ENCODE measurements at regions not wholly inside any gene's neighbourhood (a gene's known extent, or its start where the extent isn't known, plus 50 kb on each side); places are given as distances from the start of the nearest gene placed in this dataset.

GRCh38 chr7:109997837-109998236, 1093.1 kb upstream of the LRRN3 start:
- H3K9ac ChIP-seq (ENCODE audit: low read length), result no peak overlapping the region
- no peak for DNase-seq
- no peaks in the 10 kb centered on the region for H3F3A ChIP-seq (ENCODE audit: insufficient read depth, low read length)
- no peak overlapping the region for H3K27ac ChIP-seq (ENCODE audit: low read length)
- H3K4me2 ChIP-seq (ENCODE audit: low read depth, low read length), result no peak overlapping the region
- no peak for TF ChIP-seq EZH2 (optimal IDR thresholded peaks at IDR 0.05; ENCODE audit: low read depth, low read length)
- no peak for TF ChIP-seq CTCF (IDR thresholded peaks at IDR 0.05; ENCODE audit: low read length)
- TF ChIP-seq EZH2phosphoT487 (IDR thresholded peaks at IDR 0.05; ENCODE audit: low read length), result no peak
- H3K27me3 ChIP-seq (replicated peaks; ENCODE audit: insufficient read depth, low read length), result no peaks in the 10 kb centered on the region
- H3K36me3 ChIP-seq (replicated peaks; ENCODE audit: insufficient read depth, low read length), result no peaks in the 10 kb centered on the region
- no peak overlapping the region for H2AFZ ChIP-seq (ENCODE audit: low read length)
- H3K4me3 ChIP-seq (ENCODE audit: low read length), result no peak overlapping the region
- no peaks in the 10 kb centered on the region for H3K79me2 ChIP-seq (ENCODE audit: low read length)
- no peaks in the 10 kb centered on the region for H4K20me1 ChIP-seq (ENCODE audit: insufficient read depth, low read length)
- H3K9me3 ChIP-seq (replicated peaks; ENCODE audit: insufficient read depth, low read length), result no peaks in the 10 kb centered on the region
- H3K9me2 ChIP-seq (replicated peaks; ENCODE audit: insufficient read depth, low read length), result no peaks in the 10 kb centered on the region
- no peaks in the 10 kb centered on the region for H3K4me1 ChIP-seq (ENCODE audit: low read length)

- H3K36me3 ChIP-seq (replicated peaks; ENCODE audit: insufficient read depth, low read length), result no peaks in the 10 kb centered on the region
Observed at GRCh38 chr7:110001254-110001938, 1089.5 kb upstream of the LRRN3 start.

DNA sequence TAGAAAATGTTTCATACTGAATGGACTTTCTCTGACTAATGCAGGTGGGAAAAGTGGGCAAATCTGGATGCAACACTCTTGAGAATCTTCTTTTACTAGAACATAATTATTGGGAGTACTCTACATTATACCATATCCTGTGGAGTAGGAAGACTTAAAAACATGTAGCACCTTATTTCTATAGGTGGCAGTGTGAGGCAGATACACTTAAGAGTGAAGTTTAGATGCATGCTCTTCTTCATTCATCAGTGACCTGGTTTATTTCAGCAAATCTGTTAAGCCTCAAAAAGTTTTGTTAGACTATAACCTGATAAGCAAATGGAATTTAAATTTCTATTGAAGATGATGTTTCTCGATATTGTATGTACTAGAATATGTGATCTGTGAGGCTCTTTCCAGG, 1087.1 kb upstream of the LRRN3 start:
- H3F3A ChIP-seq (ENCODE audit: insufficient read depth, low read length), result no peaks in the 10 kb centered on the region
- no peaks in the 10 kb centered on the region for H3K36me3 ChIP-seq (replicated peaks; ENCODE audit: insufficient read depth, low read length)
- no peaks in the 10 kb centered on the region for H3K9me3 ChIP-seq (replicated peaks; ENCODE audit: insufficient read depth, low read length)
- no peak for DNase-seq
- H2AFZ ChIP-seq (ENCODE audit: low read length), result no peak overlapping the region
- H3K9me2 ChIP-seq (replicated peaks; ENCODE audit: insufficient read depth, low read length), result no peaks in the 10 kb centered on the region
- no peaks in the 10 kb centered on the region for H3K4me1 ChIP-seq (ENCODE audit: low read length)
- no peak overlapping the region for H3K27ac ChIP-seq (ENCODE audit: low read length)
- H3K27me3 ChIP-seq (replicated peaks; ENCODE audit: insufficient read depth, low read length), result no peaks in the 10 kb centered on the region
- no peaks in the 10 kb centered on the region for H3K79me2 ChIP-seq (ENCODE audit: low read length)
- H4K20me1 ChIP-seq (ENCODE audit: insufficient read depth, low read length), result no peaks in the 10 kb centered on the region
- no peak overlapping the region for H3K9ac ChIP-seq (ENCODE audit: low read length)
- TF ChIP-seq EZH2phosphoT487 (IDR thresholded peaks at IDR 0.05; ENCODE audit: low read length), result no peak
- no peak overlapping the region for H3K4me2 ChIP-seq (ENCODE audit: low read depth, low read length)
- H3K4me3 ChIP-seq (ENCODE audit: low read length), result no peak overlapping the region

More at GRCh38 chr7:110001254-110001938, 1089.5 kb upstream of the LRRN3 start:
- no peak overlapping the region for H3K27ac ChIP-seq (ENCODE audit: low read length)
- no peak overlapping the region for H2AFZ ChIP-seq (ENCODE audit: low read length)
- no peaks in the 10 kb centered on the region for H3K27me3 ChIP-seq (replicated peaks; ENCODE audit: insufficient read depth, low read length)
- H3K9me2 ChIP-seq (replicated peaks; ENCODE audit: insufficient read depth, low read length), result no peaks in the 10 kb centered on the region
- TF ChIP-seq CTCF (IDR thresholded peaks at IDR 0.05; ENCODE audit: low read length) (no peak), EZH2phosphoT487 (IDR thresholded peaks at IDR 0.05; ENCODE audit: low read length) (no peak), EZH2 (optimal IDR thresholded peaks at IDR 0.05; ENCODE audit: low read depth, low read length) (no peak)
- no peak for DNase-seq
- no peaks in the 10 kb centered on the region for H4K20me1 ChIP-seq (ENCODE audit: insufficient read depth, low read length)
- no peaks in the 10 kb centered on the region for H3K79me2 ChIP-seq (ENCODE audit: low read length)
- no peaks in the 10 kb centered on the region for H3K9me3 ChIP-seq (replicated peaks; ENCODE audit: insufficient read depth, low read length)
- no peak overlapping the region for H3K9ac ChIP-seq (ENCODE audit: low read length)
- no peaks in the 10 kb centered on the region for H3F3A ChIP-seq (ENCODE audit: insufficient read depth, low read length)
- H3K4me2 ChIP-seq (ENCODE audit: low read depth, low read length), result no peak overlapping the region
- H3K4me1 ChIP-seq (ENCODE audit: low read length), result no peaks in the 10 kb centered on the region
- H3K4me3 ChIP-seq (ENCODE audit: low read length), result no peak overlapping the region

GRCh38 chr7:110007320-110008063, 1083.4 kb upstream of the LRRN3 start:
- Histone ChIP-seq H3K9me3 (replicated peaks; ENCODE audit: insufficient read depth, low read length) (no peaks in the 10 kb centered on the region), H3K79me2 (ENCODE audit: low read length) (no peaks in the 10 kb centered on the region), H2AFZ (ENCODE audit: low read length) (no peak overlapping the region), H3K4me1 (ENCODE audit: low read length) (no peaks in the 10 kb centered on the region), H4K20me1 (ENCODE audit: insufficient read depth, low read length) (no peaks in the 10 kb centered on the region), H3K4me2 (ENCODE audit: low read depth, low read length) (no peak overlapping the region), H3K27ac (ENCODE audit: low read length) (no peak overlapping the region), H3K4me3 (ENCODE audit: low read length) (no peak overlapping the region), H3K9me2 (replicated peaks; ENCODE audit: insufficient read depth, low read length) (no peaks in the 10 kb centered on the region), H3F3A (ENCODE audit: insufficient read depth, low read length) (no peaks in the 10 kb centered on the region), H3K9ac (ENCODE audit: low read length) (no peak overlapping the region), H3K36me3 (replicated peaks; ENCODE audit: insufficient read depth, low read length) (no peaks in the 10 kb centered on the region), H3K27me3 (replicated peaks; ENCODE audit: insufficient read depth, low read length) (no peaks in the 10 kb centered on the region)
- no peak for DNase-seq
- TF ChIP-seq CTCF (IDR thresholded peaks at IDR 0.05; ENCODE audit: low read length), result no peak
- TF ChIP-seq EZH2phosphoT487 (IDR thresholded peaks at IDR 0.05; ENCODE audit: low read length), result no peak
- no peak for TF ChIP-seq EZH2 (optimal IDR thresholded peaks at IDR 0.05; ENCODE audit: low read depth, low read length)

Data from MM.1S (cell line).